CD4-positive, alpha-beta T cell (primary cell): ENCODE measurements at regions not wholly inside any gene's neighbourhood (a gene's known extent, or its start where the extent isn't known, plus 50 kb on each side); places are given as distances from the start of the nearest gene placed in this dataset.

Experiments
- ATAC-seq: fragments of 200-7000 bp; cut with Tn5 transposase; one replicate; pipeline ENCODE4 v1.10.0; 2022; ENCODE audit warnings: mild to moderate bottlenecking; ENCODE audit not compliant: poor library complexity
- CTCF ChIA-PET: fragments of 350-600 bp; sonication (Branson Sonifier 250); formaldehyde crosslinking; loops from one replicate; lab custom pipeline; 2021; ENCODE audit warnings: antibody characterized with exemption, inconsistent platforms; lab: Charles Lee
- POLR2A ChIA-PET: fragments of 350-600 bp; sonication (Branson Sonifier 250); formaldehyde crosslinking; loops from one replicate; lab custom pipeline; 2021; ENCODE audit warnings: antibody characterized with exemption, inconsistent platforms; lab: Charles Lee
- DNase-seq, 14 experiments: peaks; one replicate each; pipeline ENCODE4 v3.0.0-alpha.2; 2013 to 2020; ENCODE audit warnings: mixed read lengths in 2 of 14
- H3K27ac ChIP-seq, 2 donors: one replicate each; pipeline versions ENCODE4 v1.5.1 to v1.7.0; 2013; ENCODE audit warnings: low read length in 2 of 2, low read depth in 1 of 2, mild to moderate bottlenecking in 1 of 2
- H3K27me3 ChIP-seq, 2 experiments: 1 replicate in 1 of 2; 2 replicates in 1 of 2; pipeline versions ENCODE4 v1.6.1 to v1.7.0; 2013; ENCODE audit warnings: low read length in 2 of 2, control low read depth in 1 of 2, mild to moderate bottlenecking in 1 of 2, moderate library complexity in 1 of 2; ENCODE audit not compliant: insufficient read depth in 2 of 2, control insufficient read depth in 1 of 2
- H3K36me3 ChIP-seq: one replicate; pipeline ENCODE4 v1.6.1; 2013; ENCODE audit warnings: low read length, control low read depth; ENCODE audit not compliant: insufficient read depth
- H3K4me1 ChIP-seq: one replicate; pipeline ENCODE4 v1.6.1; 2013; ENCODE audit warnings: low read length, control low read depth; ENCODE audit not compliant: insufficient read depth
- H3K4me3 ChIP-seq: one replicate; pipeline ENCODE4 v1.5.1; 2013; ENCODE audit warnings: mild to moderate bottlenecking, low read length, moderate library complexity
- H3K9me3 ChIP-seq, 2 experiments: 1 replicate in 1 of 2; 2 replicates in 1 of 2; pipeline versions ENCODE4 v1.6.1 to v1.7.0; 2013; ENCODE audit warnings: low read length in 2 of 2, mild to moderate bottlenecking in 2 of 2, control low read depth in 1 of 2, moderate library complexity in 1 of 2; ENCODE audit not compliant: control insufficient read depth in 1 of 2, insufficient read depth in 1 of 2
- H3K27ac Mint-ChIP-seq: one replicate; pipeline ENCODE4 v1.8.0; 2020; ENCODE audit warnings: mixed read lengths
- H3K27me3 Mint-ChIP-seq: one replicate; pipeline ENCODE4 v1.8.0; 2021; ENCODE audit warnings: mixed read lengths
- H3K36me3 Mint-ChIP-seq: one replicate; pipeline ENCODE4 v1.8.0; 2021; ENCODE audit warnings: low read depth, mixed read lengths
- H3K4me1 Mint-ChIP-seq: one replicate; pipeline ENCODE4 v1.8.0; 2021; ENCODE audit warnings: low read depth, mixed read lengths
- H3K4me3 Mint-ChIP-seq: one replicate; pipeline ENCODE4 v1.8.0; 2020; ENCODE audit warnings: mild to moderate bottlenecking, mixed read lengths
- H3K9me3 Mint-ChIP-seq: one replicate; pipeline ENCODE4 v1.8.0; 2020; ENCODE audit warnings: mixed read lengths
- CTCF ChIP-seq: fragments of 200-600 bp; IDR thresholded peaks from one replicate; pipeline ENCODE4 v1.8.0; 2022; ENCODE audit warnings: antibody characterized with exemption, mild to moderate bottlenecking
- intact Hi-C, 2 experiments: fragments of 100-400 bp; cut with DNase I in 1 of 2; cut with micrococcal nuclease in 1 of 2; formaldehyde crosslinking; loops; one replicate each; pipeline versions ENCODE4 v1.15.1 to v1.9.0; 2023 to 2025; cut with DNase I, micrococcal nuclease

DNA sequence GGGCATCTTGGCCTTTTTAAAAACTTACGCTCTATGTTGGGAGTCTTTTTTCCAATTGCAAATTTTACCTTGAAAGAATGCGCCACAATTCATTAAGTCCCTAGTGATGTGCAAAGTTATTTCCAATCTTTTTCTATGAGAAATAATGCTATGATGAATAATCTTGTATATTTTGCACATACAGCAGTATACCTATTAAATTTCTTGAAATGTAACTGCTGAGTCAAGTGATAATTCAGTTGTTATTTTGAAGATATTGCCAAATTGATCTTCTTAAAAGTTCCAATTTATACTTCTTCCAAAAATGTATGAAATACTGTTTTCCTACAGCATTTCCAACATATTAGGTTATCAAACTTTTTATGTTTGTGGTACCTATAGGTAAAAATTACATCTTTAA, 92.8 kb upstream of the PPP2R2B start:
- no peaks in the 10 kb centered on the region for H3K9me3 ChIP-seq
- DNase-seq (no peak), ATAC-seq (no peak)
- H3K4me3 Mint-ChIP-seq = no peak overlapping the region
- no peak for TF ChIP-seq CTCF
- no peaks in the 10 kb centered on the region for H3K36me3 Mint-ChIP-seq
- H3K27me3 Mint-ChIP-seq = peaks cover 6% of the 10 kb centered on the region
- H3K27me3 ChIP-seq = no peaks in the 10 kb centered on the region
- H3K9me3 Mint-ChIP-seq = no peaks in the 10 kb centered on the region
- POLR2A ChIA-PET = no interaction called here
- H3K4me1 ChIP-seq = no peaks in the 10 kb centered on the region
- no peak overlapping the region for H3K4me3 ChIP-seq
- H3K27ac ChIP-seq = no peak overlapping the region
- intact Hi-C loops = no loop called here
- H3K36me3 ChIP-seq = no peaks in the 10 kb centered on the region
- CTCF ChIA-PET = no interaction called here
- H3K27ac Mint-ChIP-seq = no peak overlapping the region
- no peaks in the 10 kb centered on the region for H3K4me1 Mint-ChIP-seq

- no peak for DNase-seq
- intact Hi-C loops = no loop called here
- Mint-ChIP-seq H3K4me3 (no peak overlapping the region), H3K36me3 (no peaks in the 10 kb centered on the region), H3K27me3 (peaks cover 17% of the 10 kb centered on the region), H3K9me3 (peaks cover 15% of the 10 kb centered on the region), H3K4me1 (no peaks in the 10 kb centered on the region), H3K27ac (no peak overlapping the region)
- no peaks in the 10 kb centered on the region for H3K4me1 ChIP-seq
- ATAC-seq = no peak
- H3K9me3 ChIP-seq = peaks cover 4 to 25% of the 10 kb centered on the region in 2 experiments
- H3K27ac ChIP-seq = no peak overlapping the region
- H3K27me3 ChIP-seq = peaks cover 0 to 4% of the 10 kb centered on the region in 2 experiments
- no peak overlapping the region for H3K4me3 ChIP-seq
- H3K36me3 ChIP-seq = no peaks in the 10 kb centered on the region
- TF ChIP-seq CTCF = no peak
- ChIA-PET CTCF (no interaction called here), POLR2A (no interaction called here)
Observed at GRCh38 chr5:146986469-146986868, 107.9 kb upstream of the PPP2R2B start.

- Mint-ChIP-seq H3K27me3 (peaks cover 5% of the 10 kb centered on the region), H3K4me3 (no peak overlapping the region), H3K4me1 (no peaks in the 10 kb centered on the region), H3K9me3 (peaks cover 2% of the 10 kb centered on the region), H3K27ac (no peak overlapping the region), H3K36me3 (no peaks in the 10 kb centered on the region)
- Histone ChIP-seq H3K4me3 (no peak overlapping the region), H3K4me1 (no peaks in the 10 kb centered on the region), H3K27ac (no peak overlapping the region), H3K36me3 (no peaks in the 10 kb centered on the region), H3K9me3 (peaks cover 4 to 8% of the 10 kb centered on the region in 2 experiments), H3K27me3 (no peaks in the 10 kb centered on the region)
- ChIA-PET POLR2A (no interaction called here), CTCF (no interaction called here)
- TF ChIP-seq CTCF = no peak
- intact Hi-C loops = no loop called here
- no peak for ATAC-seq
- DNase-seq = no peak
Observed at GRCh38 chr5:146993876-146994530, 115.4 kb upstream of the PPP2R2B start.
